RWPE2 (cell line): ENCODE measurements at regions not wholly inside any gene's neighbourhood (a gene's known extent, or its start where the extent isn't known, plus 50 kb on each side); places are given as distances from the start of the nearest gene placed in this dataset.

ENCODE experiments used
- ATAC-seq: fragments of 200-7000 bp; cut with Tn5 transposase; 3 replicates; pipeline ENCODE4 v1.9.1; 2021; ENCODE audit warnings: low read depth
- DNase-seq: peaks from one replicate; pipeline ENCODE4 v3.0.0-alpha.2; 2020; ENCODE audit warnings: low spot score
- H3K27ac ChIP-seq: fragments of 450-650 bp; 2 replicates; pipeline ENCODE4 v1.5.1; 2017; ENCODE audit warnings: mild to moderate bottlenecking; ENCODE audit not compliant: poor library complexity, severe bottlenecking
- H3K27me3 ChIP-seq: fragments of 250-450 bp; sonication (Bioruptor Pico); 2 replicates; pipeline ENCODE4 v1.5.1; 2021; ENCODE audit warnings: mild to moderate bottlenecking, moderate library complexity; ENCODE audit not compliant: insufficient read depth, poor library complexity, severe bottlenecking
- H3K36me3 ChIP-seq: fragments of 250-450 bp; sonication (Bioruptor Pico); 2 replicates; pipeline ENCODE4 v1.5.1; 2020; ENCODE audit warnings: low read depth, mild to moderate bottlenecking, moderate library complexity
- H3K4me1 ChIP-seq: fragments of 250-450 bp; sonication (Bioruptor Pico); 2 replicates; pipeline ENCODE4 v1.5.1; 2021; ENCODE audit warnings: mild to moderate bottlenecking, moderate library complexity; ENCODE audit not compliant: insufficient read depth, poor library complexity, severe bottlenecking
- H3K4me3 ChIP-seq: fragments of 250-450 bp; sonication (Bioruptor Pico); 2 replicates; pipeline ENCODE4 v1.5.1; 2021; ENCODE audit warnings: mild to moderate bottlenecking, moderate library complexity; ENCODE audit not compliant: severe bottlenecking
- H3K9me3 ChIP-seq: fragments of 250-450 bp; sonication (Bioruptor Pico); 2 replicates; pipeline ENCODE4 v1.5.1; 2021; ENCODE audit warnings: mild to moderate bottlenecking, moderate library complexity; ENCODE audit not compliant: severe bottlenecking
- CTCF ChIP-seq: fragments of 450-650 bp; IDR thresholded peaks from one replicate; pipeline ENCODE4 v1.5.1; 2017; ENCODE audit warnings: mild to moderate bottlenecking, moderate library complexity; ENCODE audit not compliant: poor library complexity, severe bottlenecking

DNA sequence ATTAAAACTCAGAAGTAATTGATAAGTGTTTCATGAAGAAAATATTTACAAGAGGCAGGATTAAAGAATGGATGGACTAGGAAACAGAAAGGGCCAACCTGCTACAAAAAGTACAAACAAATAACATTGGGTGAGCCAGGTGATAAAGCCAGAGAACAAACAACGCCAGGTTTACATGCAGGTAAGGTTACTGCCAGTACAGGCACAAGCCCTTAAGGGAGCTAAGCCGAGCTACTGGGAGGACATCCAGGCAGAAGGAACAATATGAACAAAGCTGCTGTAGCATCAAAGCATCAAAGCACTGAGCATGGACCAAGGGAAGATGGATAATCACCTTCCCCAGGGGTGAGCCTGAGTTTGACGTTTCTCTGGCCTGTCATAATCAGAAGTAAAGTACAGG is 380.7 kb downstream of the SEC16B start:
- DNase-seq (no peak), ATAC-seq (no peak)
- TF ChIP-seq CTCF, result no peak
- no peaks in the 10 kb centered on the region for H3K36me3 ChIP-seq
- H3K4me1 ChIP-seq, result peaks cover 23% of the 10 kb centered on the region
- no peak overlapping the region for H3K4me3 ChIP-seq
- H3K27me3 ChIP-seq, result no peaks in the 10 kb centered on the region
- no peak overlapping the region for H3K27ac ChIP-seq
- H3K9me3 ChIP-seq, result no peaks in the 10 kb centered on the region

DNA sequence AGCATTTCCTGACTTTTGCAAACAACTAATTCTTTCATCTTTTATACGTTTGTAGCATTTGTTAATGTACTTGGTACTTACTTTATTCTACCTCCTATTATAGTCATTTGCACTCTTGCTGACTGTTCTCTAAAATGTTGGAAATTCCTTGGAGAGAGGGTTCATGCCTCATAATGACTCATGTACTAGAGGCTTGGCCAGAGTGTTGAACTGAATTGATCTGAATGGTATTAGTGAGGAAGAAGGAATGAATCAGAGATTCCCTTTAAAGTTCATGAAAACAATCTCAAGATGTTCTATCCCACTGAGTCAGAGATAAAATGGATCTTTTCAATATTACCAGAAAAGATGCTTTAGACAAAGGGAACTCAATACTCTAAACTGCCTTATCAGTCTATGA is 383.4 kb downstream of the SEC16B start:
- TF ChIP-seq CTCF, result no peak
- Histone ChIP-seq H3K9me3 (no peaks in the 10 kb centered on the region), H3K36me3 (no peaks in the 10 kb centered on the region), H3K27me3 (no peaks in the 10 kb centered on the region), H3K4me1 (peaks cover 23% of the 10 kb centered on the region), H3K27ac (peak overlapping the region; percentile 77), H3K4me3 (no peak overlapping the region)
- DNase-seq (no peak), ATAC-seq (peak; percentile 91)

- no peak for TF ChIP-seq CTCF
- Histone ChIP-seq H3K27ac (peak overlapping the region; percentile 77), H3K4me1 (peaks cover 23% of the 10 kb centered on the region), H3K36me3 (no peaks in the 10 kb centered on the region), H3K27me3 (no peaks in the 10 kb centered on the region), H3K4me3 (no peak overlapping the region), H3K9me3 (no peaks in the 10 kb centered on the region)
- ATAC-seq, result peak; percentile 84
- peak; percentile 75 for DNase-seq
Observed at GRCh38 chr1:177585302-177586220, 384.3 kb downstream of the SEC16B start.

GRCh38 chr1:177573901-177574300 is 396.0 kb downstream of the SEC16B start:
- DNase-seq (no peak), ATAC-seq (no peak)
- no peak overlapping the region for H3K4me3 ChIP-seq
- H3K4me1 ChIP-seq, result no peaks in the 10 kb centered on the region
- H3K27me3 ChIP-seq, result no peaks in the 10 kb centered on the region
- H3K27ac ChIP-seq, result no peak overlapping the region
- no peak for TF ChIP-seq CTCF
- no peaks in the 10 kb centered on the region for H3K9me3 ChIP-seq
- H3K36me3 ChIP-seq, result no peaks in the 10 kb centered on the region

GRCh38 chr1:177571485-177572076 is 398.3 kb downstream of the SEC16B start:
- H3K27me3 ChIP-seq, result no peaks in the 10 kb centered on the region
- H3K4me3 ChIP-seq, result no peak overlapping the region
- TF ChIP-seq CTCF, result no peak
- DNase-seq (no peak), ATAC-seq (no peak)
- H3K4me1 ChIP-seq, result no peaks in the 10 kb centered on the region
- no peaks in the 10 kb centered on the region for H3K36me3 ChIP-seq
- no peak overlapping the region for H3K27ac ChIP-seq
- H3K9me3 ChIP-seq, result no peaks in the 10 kb centered on the region
